ENCODE measurements at regions not wholly inside any gene's neighbourhood (a gene's known extent, or its start where the extent isn't known, plus 50 kb on each side); places are given as distances from the start of the nearest gene placed in this dataset.

GRCh38 chr4:159481936-159482335, 379.1 kb downstream of the RAPGEF2 start (continued):
- TF ChIP-seq SP1 (IDR thresholded peaks at IDR 0.05; ENCODE audit: low read depth, low read length), result no peak
- TF ChIP-seq NRF1 (IDR thresholded peaks at IDR 0.05; ENCODE audit: low read depth, low read length), result no peak
- no peak for TF ChIP-seq TCF12 (IDR thresholded peaks at IDR 0.05; ENCODE audit: low read depth, low read length)
- TF ChIP-seq NANOG (IDR thresholded peaks at IDR 0.05; ENCODE audit: insufficient read depth, low read depth, low read length, poor library complexity, severe bottlenecking), result no peak
- TF ChIP-seq TEAD4 (IDR thresholded peaks at IDR 0.05; ENCODE audit: low read depth, low read length), result no peak
- no peak for TF ChIP-seq RBBP5 (IDR thresholded peaks at IDR 0.05; ENCODE audit: borderline replicate concordance, low read depth, low read length)
- no peak for TF ChIP-seq JUN (IDR thresholded peaks at IDR 0.05; ENCODE audit: low read depth, low read length)
- TF ChIP-seq MAX (IDR thresholded peaks at IDR 0.05), result no peak
- TF ChIP-seq BACH1 (IDR thresholded peaks at IDR 0.05; ENCODE audit: low read length), result no peak
- no peak for TF ChIP-seq SRF (IDR thresholded peaks at IDR 0.05; ENCODE audit: low read depth, low read length)
- no peak for TF ChIP-seq RFX5 (IDR thresholded peaks at IDR 0.05; ENCODE audit: borderline replicate concordance, low read depth, low read length)
- no peak for TF ChIP-seq RNF2 (IDR thresholded peaks at IDR 0.05; ENCODE audit: borderline replicate concordance, low read depth, low read length, missing control alignments, poor library complexity, severe bottlenecking)
- no peak for TF ChIP-seq KDM5A (IDR thresholded peaks at IDR 0.05; ENCODE audit: low read length)
- TF ChIP-seq TAF7 (optimal IDR thresholded peaks at IDR 0.05; ENCODE audit: borderline replicate concordance, low read depth, low read length), result no peak
- TF ChIP-seq SUZ12 (IDR thresholded peaks at IDR 0.05; ENCODE audit: low read length), result no peak

Data from H1 (cell line).